ENCODE measurements at regions not wholly inside any gene's neighbourhood (a gene's known extent, or its start where the extent isn't known, plus 50 kb on each side); places are given as distances from the start of the nearest gene placed in this dataset.
"Not testable (repeated sequence)": the region's sequence is repeated elsewhere in the genome, so short reads cannot be mapped to it uniquely, and the experiment has no call there.

DNA sequence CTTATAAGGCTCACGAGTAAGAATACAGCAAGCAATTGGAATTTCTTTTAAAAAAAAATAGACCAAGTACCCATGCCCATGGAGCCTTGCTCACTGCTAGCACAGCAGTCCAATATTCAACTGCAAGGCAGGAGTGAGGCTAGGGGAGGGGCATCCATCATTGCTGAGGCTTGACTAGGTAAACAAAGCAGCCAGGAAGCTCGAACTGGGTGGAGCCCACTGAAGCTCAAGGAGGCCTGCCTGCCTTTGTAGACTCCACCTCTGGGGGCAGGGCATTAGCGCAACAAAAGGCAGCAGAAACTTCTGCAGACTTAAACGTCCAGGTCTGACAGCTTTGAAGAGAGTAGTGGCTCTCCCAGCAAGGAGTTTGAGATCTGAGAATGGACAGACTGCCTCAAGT, 84.0 kb upstream of the STEAP1 start:
- not testable (repeated sequence) for H3K4me1 ChIP-seq (ENCODE audit: control insufficient read depth in 1 of 2, insufficient read depth in 2 of 2, low read length in 2 of 2); H3K27me3 ChIP-seq (ENCODE audit: low read depth, low read length); H3K36me3 ChIP-seq (ENCODE audit: control insufficient read depth in 1 of 2, insufficient read depth in 2 of 2, low read length in 2 of 2); H3K4me3 ChIP-seq (ENCODE audit: low read depth in 1 of 2, low read length in 2 of 2); H3K9me3 ChIP-seq (ENCODE audit: control insufficient read depth in 1 of 2, low read length in 2 of 2); H3K27ac ChIP-seq (ENCODE audit: low read length)

DNA sequence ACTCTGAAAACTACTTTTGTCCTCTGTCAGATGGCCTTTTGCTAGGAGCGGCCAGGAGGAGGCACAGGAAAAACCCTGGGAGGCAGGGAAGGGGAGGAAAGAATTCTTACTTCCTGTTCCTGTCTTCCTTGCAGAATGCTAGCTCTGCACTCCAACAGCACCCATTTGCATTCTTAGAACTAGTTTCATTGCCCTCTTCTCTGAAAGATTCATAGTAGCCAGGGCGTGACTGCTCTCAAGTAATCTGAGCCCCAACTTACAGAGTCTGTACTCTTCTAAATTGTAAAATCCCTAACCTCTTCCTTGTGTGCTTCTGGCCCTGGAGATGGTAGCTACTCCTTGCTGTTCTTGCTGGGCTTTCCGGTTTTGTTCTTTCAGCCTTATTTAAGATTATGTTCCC, 75.3 kb upstream of the STEAP1 start:
- Histone ChIP-seq H3K9me3 (ENCODE audit: control insufficient read depth in 1 of 2, low read length in 2 of 2) (no peaks in the 10 kb centered on the region), H3K4me3 (ENCODE audit: low read depth in 1 of 2, low read length in 2 of 2) (no peak overlapping the region), H3K4me1 (ENCODE audit: control insufficient read depth in 1 of 2, insufficient read depth in 2 of 2, low read length in 2 of 2) (no peaks in the 10 kb centered on the region), H3K27me3 (ENCODE audit: low read depth, low read length) (no peaks in the 10 kb centered on the region), H3K36me3 (ENCODE audit: control insufficient read depth in 1 of 2, insufficient read depth in 2 of 2, low read length in 2 of 2) (no peaks in the 10 kb centered on the region), H3K27ac (ENCODE audit: low read length) (no peak overlapping the region)

DNA sequence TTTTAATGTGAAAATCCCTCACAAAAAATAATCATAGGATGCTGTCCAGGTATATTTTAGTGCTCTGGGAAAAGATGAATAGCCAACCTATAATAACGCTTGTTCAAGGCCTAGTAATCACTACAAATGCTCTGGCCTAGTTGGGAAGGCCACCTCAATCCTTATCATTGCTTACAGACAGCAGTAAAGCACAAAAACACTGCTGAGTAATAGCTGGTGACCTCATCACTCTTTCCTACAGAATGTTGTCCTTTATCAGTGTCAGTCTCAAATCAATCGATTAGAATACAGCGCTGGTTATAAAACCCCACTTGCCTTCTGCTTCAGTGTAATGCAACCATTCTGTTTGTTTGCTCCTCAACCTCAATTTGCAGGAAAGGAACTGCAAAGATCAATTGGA, 72.6 kb upstream of the STEAP1 start:
- H3K27ac ChIP-seq (ENCODE audit: low read length): no peak overlapping the region
- H3K36me3 ChIP-seq (ENCODE audit: control insufficient read depth in 1 of 2, insufficient read depth in 2 of 2, low read length in 2 of 2): no peaks in the 10 kb centered on the region
- H3K4me1 ChIP-seq (ENCODE audit: control insufficient read depth in 1 of 2, insufficient read depth in 2 of 2, low read length in 2 of 2): no peaks in the 10 kb centered on the region
- no peaks in the 10 kb centered on the region for H3K9me3 ChIP-seq (ENCODE audit: control insufficient read depth in 1 of 2, low read length in 2 of 2)
- H3K4me3 ChIP-seq (ENCODE audit: low read depth in 1 of 2, low read length in 2 of 2): no peak overlapping the region
- no peaks in the 10 kb centered on the region for H3K27me3 ChIP-seq (ENCODE audit: low read depth, low read length)

DNA sequence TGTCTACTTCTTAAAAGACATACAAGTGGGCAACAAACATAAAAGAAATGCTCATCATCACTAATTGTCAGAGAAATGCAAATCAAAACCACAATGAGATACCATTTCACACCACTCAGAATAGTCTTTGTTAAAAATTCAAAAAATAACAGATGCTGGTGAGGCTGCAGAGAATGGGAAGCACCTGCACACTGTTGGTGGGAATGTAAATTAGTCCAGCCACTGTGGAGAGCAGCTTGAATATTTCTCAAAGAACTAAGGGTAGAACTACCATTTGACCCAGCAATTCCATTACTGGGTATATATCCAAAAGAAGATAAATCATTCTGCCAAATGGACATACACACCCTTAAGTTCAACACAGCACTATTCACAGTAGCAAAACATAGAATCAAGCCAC, 61.8 kb upstream of the STEAP1 start:
- Histone ChIP-seq H3K9me3 (ENCODE audit: control insufficient read depth in 1 of 2, low read length in 2 of 2) (no peaks in the 10 kb centered on the region), H3K27ac (ENCODE audit: low read length) (no peak overlapping the region), H3K4me1 (ENCODE audit: control insufficient read depth in 1 of 2, insufficient read depth in 2 of 2, low read length in 2 of 2) (no peaks in the 10 kb centered on the region), H3K4me3 (ENCODE audit: low read depth in 1 of 2, low read length in 2 of 2) (no peak overlapping the region), H3K36me3 (ENCODE audit: control insufficient read depth in 1 of 2, insufficient read depth in 2 of 2, low read length in 2 of 2) (no peaks in the 10 kb centered on the region), H3K27me3 (ENCODE audit: low read depth, low read length) (no peaks in the 10 kb centered on the region)

DNA sequence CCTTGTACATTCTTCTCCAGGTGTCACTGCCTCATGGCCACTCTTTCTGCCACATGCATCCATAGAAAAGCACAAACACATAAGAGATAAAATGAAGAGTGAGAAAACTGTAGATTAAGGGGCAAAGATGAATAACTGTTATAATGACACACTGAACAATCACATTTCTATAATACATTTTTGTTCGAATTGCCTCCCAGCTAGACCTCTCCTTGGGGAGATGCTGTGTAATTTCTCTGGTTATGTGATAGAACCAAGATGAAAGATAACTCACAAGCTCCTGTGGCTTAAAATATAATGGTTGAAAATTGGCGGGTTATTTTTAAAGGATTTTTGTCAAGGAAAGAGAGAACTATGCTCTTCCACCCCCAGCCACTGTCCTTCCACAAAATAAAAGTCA, 60.2 kb upstream of the STEAP1 start:
- no peak overlapping the region for H3K27ac ChIP-seq (ENCODE audit: low read length)
- no peaks in the 10 kb centered on the region for H3K36me3 ChIP-seq (ENCODE audit: control insufficient read depth in 1 of 2, insufficient read depth in 2 of 2, low read length in 2 of 2)
- no peaks in the 10 kb centered on the region for H3K4me1 ChIP-seq (ENCODE audit: control insufficient read depth in 1 of 2, insufficient read depth in 2 of 2, low read length in 2 of 2)
- no peak overlapping the region for H3K4me3 ChIP-seq (ENCODE audit: low read depth in 1 of 2, low read length in 2 of 2)
- no peaks in the 10 kb centered on the region for H3K9me3 ChIP-seq (ENCODE audit: control insufficient read depth in 1 of 2, low read length in 2 of 2)
- no peaks in the 10 kb centered on the region for H3K27me3 ChIP-seq (ENCODE audit: low read depth, low read length)

Measured in muscle layer of duodenum (tissue), 2 donors.